ENCODE measurements at regions not wholly inside any gene's neighbourhood (a gene's known extent, or its start where the extent isn't known, plus 50 kb on each side); places are given as distances from the start of the nearest gene placed in this dataset.

- Histone ChIP-seq H3K4me2 (ENCODE audit: low read depth, low read length, poor library complexity, severe bottlenecking) (no peak overlapping the region), H3K27me3 (ENCODE audit: insufficient read depth, low read length, poor library complexity, severe bottlenecking) (no peaks in the 10 kb centered on the region), H3K36me3 (ENCODE audit: insufficient read depth, low read length) (no peaks in the 10 kb centered on the region), H3K4me3 (ENCODE audit: low read length, poor library complexity, severe bottlenecking) (no peak overlapping the region), H3K79me2 (ENCODE audit: insufficient read depth, low read length) (no peaks in the 10 kb centered on the region), H3K9ac (ENCODE audit: low read depth, low read length, poor library complexity, severe bottlenecking) (no peak overlapping the region), H3K4me1 (ENCODE audit: insufficient read depth, low read length, poor library complexity, severe bottlenecking) (no peaks in the 10 kb centered on the region), H3K9me2 (replicated peaks; ENCODE audit: low read depth, low read length) (no peaks in the 10 kb centered on the region), H2AFZ (ENCODE audit: low read length) (no peak overlapping the region), H3F3A (ENCODE audit: low read depth) (no peaks in the 10 kb centered on the region), H3K9me3 (ENCODE audit: insufficient read depth, low read depth, low read length) (peaks cover 4% of the 10 kb centered on the region; the same call in 1 of the 2 replicates), H4K20me1 (ENCODE audit: insufficient read depth, low read length, poor library complexity, severe bottlenecking) (no peaks in the 10 kb centered on the region)
- no peak for TF ChIP-seq CTCF (conservative IDR thresholded peaks at IDR 0.05; ENCODE audit: low read length)
- no peak for TF ChIP-seq EZH2phosphoT487 (IDR thresholded peaks at IDR 0.05; ENCODE audit: borderline replicate concordance)
Measured at GRCh38 chr22:48287031-48287430, 1524.6 kb downstream of the TBC1D22A start.

DNA sequence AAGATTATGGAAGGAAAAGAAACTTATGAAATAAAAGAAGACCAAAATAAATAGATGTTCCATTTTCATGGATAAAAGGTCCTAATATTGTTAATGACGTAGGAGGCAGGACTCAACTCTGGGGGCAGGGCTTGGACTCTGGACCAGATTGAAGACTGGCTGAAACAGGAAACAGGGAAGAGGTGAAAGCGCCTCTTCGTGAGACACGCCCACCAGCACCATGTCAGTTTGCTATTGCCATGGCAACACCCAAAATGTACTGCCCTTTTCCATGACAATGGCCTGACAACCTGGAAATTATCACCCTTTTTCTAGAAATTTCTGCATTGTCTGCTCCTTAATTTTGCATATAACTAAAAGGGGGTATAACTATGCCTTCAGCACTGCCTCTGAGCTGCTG is 1522.2 kb downstream of the TBC1D22A start:
- no peak for TF ChIP-seq CTCF (conservative IDR thresholded peaks at IDR 0.05; ENCODE audit: low read length)
- no peak for TF ChIP-seq EZH2phosphoT487 (IDR thresholded peaks at IDR 0.05; ENCODE audit: borderline replicate concordance)
- Histone ChIP-seq H3K27me3 (ENCODE audit: insufficient read depth, low read length, poor library complexity, severe bottlenecking) (no peaks in the 10 kb centered on the region), H3K4me2 (ENCODE audit: low read depth, low read length, poor library complexity, severe bottlenecking) (no peak overlapping the region), H3K9ac (ENCODE audit: low read depth, low read length, poor library complexity, severe bottlenecking) (no peak overlapping the region), H3K4me1 (ENCODE audit: insufficient read depth, low read length, poor library complexity, severe bottlenecking) (no peaks in the 10 kb centered on the region), H3K36me3 (ENCODE audit: insufficient read depth, low read length) (no peaks in the 10 kb centered on the region), H3K79me2 (ENCODE audit: insufficient read depth, low read length) (no peaks in the 10 kb centered on the region), H4K20me1 (ENCODE audit: insufficient read depth, low read length, poor library complexity, severe bottlenecking) (no peaks in the 10 kb centered on the region), H3K9me3 (ENCODE audit: insufficient read depth, low read depth, low read length) (no peaks in the 10 kb centered on the region; the same call in 1 of the 2 replicates), H3K4me3 (ENCODE audit: low read length, poor library complexity, severe bottlenecking) (no peak overlapping the region), H2AFZ (ENCODE audit: low read length) (no peak overlapping the region), H3K9me2 (replicated peaks; ENCODE audit: low read depth, low read length) (no peaks in the 10 kb centered on the region), H3F3A (ENCODE audit: low read depth) (no peaks in the 10 kb centered on the region)

GRCh38 chr22:48282804-48283203 is 1520.4 kb downstream of the TBC1D22A start:
- no peak overlapping the region for H3K4me3 ChIP-seq (ENCODE audit: low read length, poor library complexity, severe bottlenecking)
- no peaks in the 10 kb centered on the region for H3K4me1 ChIP-seq (ENCODE audit: insufficient read depth, low read length, poor library complexity, severe bottlenecking)
- no peaks in the 10 kb centered on the region for H4K20me1 ChIP-seq (ENCODE audit: insufficient read depth, low read length, poor library complexity, severe bottlenecking)
- no peaks in the 10 kb centered on the region for H3K79me2 ChIP-seq (ENCODE audit: insufficient read depth, low read length)
- no peak overlapping the region for H2AFZ ChIP-seq (ENCODE audit: low read length)
- no peaks in the 10 kb centered on the region for H3F3A ChIP-seq (ENCODE audit: low read depth)
- no peaks in the 10 kb centered on the region; the same call in 1 of the 2 replicates for H3K9me3 ChIP-seq (ENCODE audit: insufficient read depth, low read depth, low read length)
- no peak overlapping the region for H3K9ac ChIP-seq (ENCODE audit: low read depth, low read length, poor library complexity, severe bottlenecking)
- H3K36me3 ChIP-seq (ENCODE audit: insufficient read depth, low read length): no peaks in the 10 kb centered on the region
- H3K9me2 ChIP-seq (replicated peaks; ENCODE audit: low read depth, low read length): no peaks in the 10 kb centered on the region
- TF ChIP-seq EZH2phosphoT487 (IDR thresholded peaks at IDR 0.05; ENCODE audit: borderline replicate concordance): no peak
- no peak for TF ChIP-seq CTCF (conservative IDR thresholded peaks at IDR 0.05; ENCODE audit: low read length)
- no peak overlapping the region for H3K4me2 ChIP-seq (ENCODE audit: low read depth, low read length, poor library complexity, severe bottlenecking)
- H3K27me3 ChIP-seq (ENCODE audit: insufficient read depth, low read length, poor library complexity, severe bottlenecking): no peaks in the 10 kb centered on the region
